ENCODE measurements at regions not wholly inside any gene's neighbourhood (a gene's known extent, or its start where the extent isn't known, plus 50 kb on each side); places are given as distances from the start of the nearest gene placed in this dataset.

DNA sequence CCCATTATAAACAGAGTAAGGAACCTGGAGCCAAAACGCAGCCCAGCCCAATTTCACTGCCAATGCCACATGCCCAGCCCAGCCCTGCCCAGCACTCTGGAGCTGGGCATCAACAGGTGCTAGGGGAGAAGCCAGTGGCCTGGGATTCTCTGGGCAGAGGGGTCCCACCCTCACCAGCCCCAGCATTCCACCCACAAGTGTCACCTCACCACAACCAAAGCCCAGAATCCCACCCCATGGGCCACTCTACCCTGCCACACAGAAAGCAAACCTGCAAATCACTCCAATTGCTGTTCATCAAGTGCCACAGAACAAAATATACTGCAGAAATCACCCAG is 102.5 kb upstream of the CDH5 start:
- Histone ChIP-seq H3K4me1 (peaks cover 2 to 42% (median 19%) of the 10 kb centered on the region in 9 donors), H3K4me3 (no peak overlapping the region), H3K27ac (no peak overlapping the region), H3K27me3 (peaks cover 0 to 7% (median 0%) of the 10 kb centered on the region in 7 donors), H3K9me3 (no peaks in the 10 kb centered on the region), H3K36me3 (no peaks in the 10 kb centered on the region)
- WGBS, 2 donors: 94 to 100% methylated on average over 1 of the region's 1 CpG
- TF ChIP-seq, protein P1, sequence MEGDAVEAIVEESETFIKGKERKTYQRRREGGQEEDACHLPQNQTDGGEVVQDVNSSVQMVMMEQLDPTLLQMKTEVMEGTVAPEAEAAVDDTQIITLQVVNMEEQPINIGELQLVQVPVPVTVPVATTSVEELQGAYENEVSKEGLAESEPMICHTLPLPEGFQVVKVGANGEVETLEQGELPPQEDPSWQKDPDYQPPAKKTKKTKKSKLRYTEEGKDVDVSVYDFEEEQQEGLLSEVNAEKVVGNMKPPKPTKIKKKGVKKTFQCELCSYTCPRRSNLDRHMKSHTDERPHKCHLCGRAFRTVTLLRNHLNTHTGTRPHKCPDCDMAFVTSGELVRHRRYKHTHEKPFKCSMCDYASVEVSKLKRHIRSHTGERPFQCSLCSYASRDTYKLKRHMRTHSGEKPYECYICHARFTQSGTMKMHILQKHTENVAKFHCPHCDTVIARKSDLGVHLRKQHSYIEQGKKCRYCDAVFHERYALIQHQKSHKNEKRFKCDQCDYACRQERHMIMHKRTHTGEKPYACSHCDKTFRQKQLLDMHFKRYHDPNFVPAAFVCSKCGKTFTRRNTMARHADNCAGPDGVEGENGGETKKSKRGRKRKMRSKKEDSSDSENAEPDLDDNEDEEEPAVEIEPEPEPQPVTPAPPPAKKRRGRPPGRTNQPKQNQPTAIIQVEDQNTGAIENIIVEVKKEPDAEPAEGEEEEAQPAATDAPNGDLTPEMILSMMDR (IDR thresholded peaks at IDR 0.05): no peak
- ATAC-seq (no peak), DNase-seq (no peak)
- intact Hi-C loops (cut with DNase I): loop anchor here in 1 of 10 donors (10.0 kb wide), 1 partner anchor 1139 kb away; the partner anchor contains the start of gene CDH11

DNA sequence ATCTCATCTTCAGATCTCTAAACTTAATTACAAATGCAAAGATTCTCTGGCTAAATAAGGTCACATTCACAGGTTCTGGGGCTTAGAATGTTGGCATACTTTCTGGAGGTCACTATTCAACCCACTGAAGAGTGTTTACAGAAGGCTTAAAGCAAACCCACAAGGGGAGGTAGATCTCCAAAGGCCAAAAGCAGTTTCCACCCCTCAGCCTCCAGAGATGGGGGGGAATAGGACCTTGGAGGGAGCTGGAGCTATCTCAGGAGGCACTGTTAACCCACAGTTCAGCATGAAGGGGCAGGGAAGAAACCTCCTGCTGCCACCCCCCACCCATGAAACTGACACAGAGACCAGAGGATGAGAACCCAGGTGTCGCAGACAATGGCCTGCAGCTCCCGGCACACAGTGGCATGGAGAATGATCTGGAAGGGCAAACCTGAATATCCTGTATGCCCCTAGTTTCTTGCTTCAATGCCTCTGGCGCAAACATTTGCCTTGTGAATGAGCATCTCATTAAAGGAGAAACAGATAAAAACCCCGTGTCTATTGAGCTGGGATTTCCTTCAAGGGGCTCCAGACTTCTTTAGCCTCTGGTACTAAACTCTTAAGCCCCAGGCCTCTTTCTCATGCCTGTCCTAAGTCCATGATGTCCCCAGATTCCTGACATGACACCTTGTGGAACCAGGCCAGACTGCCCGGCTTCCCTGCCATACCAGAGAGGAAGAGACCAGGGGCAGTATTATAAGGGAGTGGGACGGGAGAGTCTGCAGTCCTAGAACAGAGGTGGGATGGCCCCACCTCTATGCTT is 103.1 kb upstream of the CDH5 start:
- no peaks in the 10 kb centered on the region for H3K36me3 ChIP-seq
- H3K27me3 ChIP-seq: peaks cover 0 to 7% (median 0%) of the 10 kb centered on the region in 7 donors
- intact Hi-C loops (cut with DNase I): loop anchor here in 1 of 10 donors (10.0 kb wide), 1 partner anchor 1139 kb away; the partner anchor contains the start of gene CDH11
- H3K4me1 ChIP-seq: peaks cover 2 to 42% (median 19%) of the 10 kb centered on the region in 9 donors
- no peak for DNase-seq
- no peak overlapping the region for H3K27ac ChIP-seq
- TF ChIP-seq, protein P1 (IDR thresholded peaks at IDR 0.05): no peak
- no peak for ATAC-seq
- no peaks in the 10 kb centered on the region for H3K9me3 ChIP-seq
- H3K4me3 ChIP-seq: no peak overlapping the region
- WGBS, 2 donors: 96% methylated on average over 6 of the region's 6 CpGs

DNA sequence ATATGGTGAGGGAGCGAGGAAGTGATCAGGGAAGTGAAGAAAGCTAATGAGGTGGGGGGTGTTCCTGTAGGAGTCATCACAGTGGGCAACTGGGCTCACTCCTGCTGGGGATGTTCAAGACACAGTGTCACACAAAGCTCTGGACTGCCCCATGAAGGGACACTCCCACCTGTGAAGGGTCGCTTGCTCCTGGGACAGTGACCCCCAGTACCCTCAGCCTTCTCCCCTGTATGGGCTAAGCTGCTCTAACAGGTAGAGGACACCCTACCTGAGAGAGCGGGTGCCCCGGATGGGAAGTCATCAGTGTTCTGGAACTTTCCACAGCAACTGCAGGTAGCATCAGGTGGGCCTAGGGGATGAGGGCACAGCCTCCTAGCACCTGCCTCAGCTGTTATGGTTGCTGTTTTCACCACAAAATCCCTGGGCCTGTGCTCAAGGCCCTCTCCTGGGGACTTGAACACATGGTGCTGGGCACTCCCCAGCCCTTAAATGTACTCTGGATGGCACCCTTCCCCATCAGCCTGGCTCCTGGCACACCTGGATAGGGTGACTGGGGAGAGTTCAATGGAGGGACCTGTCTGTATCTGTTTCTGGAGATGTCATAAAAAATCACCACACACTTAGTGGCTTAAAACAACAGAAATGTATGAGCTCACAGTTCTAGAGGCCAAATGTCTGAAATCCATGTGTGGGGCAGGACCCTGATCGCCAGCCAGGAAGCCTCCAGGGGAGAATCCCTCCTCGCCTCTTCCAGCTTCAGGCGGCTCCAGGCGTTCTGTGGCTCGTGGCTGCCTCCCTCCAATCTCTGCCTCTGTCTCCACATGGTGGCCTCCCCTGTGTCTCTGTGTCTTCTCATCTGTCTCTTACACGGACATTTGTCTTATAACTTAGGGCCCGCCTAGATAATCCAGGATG is 104.0 kb upstream of the CDH5 start:
- H3K27me3 ChIP-seq: peaks cover 0 to 7% (median 0%) of the 10 kb centered on the region in 7 donors
- H3K27ac ChIP-seq: no peak overlapping the region
- TF ChIP-seq, protein P1 (IDR thresholded peaks at IDR 0.05): no peak
- no peak overlapping the region for H3K4me3 ChIP-seq
- intact Hi-C loops (cut with DNase I): loop anchor here in 1 of 10 donors (10.0 kb wide), 1 partner anchor 1138 kb away; the partner anchor contains the start of gene CDH11
- H3K9me3 ChIP-seq: no peaks in the 10 kb centered on the region
- WGBS, 2 donors: 87% methylated on average over 11 of the region's 11 CpGs
- no peaks in the 10 kb centered on the region for H3K36me3 ChIP-seq
- peaks cover 2 to 35% (median 19%) of the 10 kb centered on the region in 9 donors for H3K4me1 ChIP-seq
- DNase-seq (peak in 1 of 2 donors; percentile 39), ATAC-seq (peak in 3 of 8 donors; percentile 20 to 49 (median 40))

DNA sequence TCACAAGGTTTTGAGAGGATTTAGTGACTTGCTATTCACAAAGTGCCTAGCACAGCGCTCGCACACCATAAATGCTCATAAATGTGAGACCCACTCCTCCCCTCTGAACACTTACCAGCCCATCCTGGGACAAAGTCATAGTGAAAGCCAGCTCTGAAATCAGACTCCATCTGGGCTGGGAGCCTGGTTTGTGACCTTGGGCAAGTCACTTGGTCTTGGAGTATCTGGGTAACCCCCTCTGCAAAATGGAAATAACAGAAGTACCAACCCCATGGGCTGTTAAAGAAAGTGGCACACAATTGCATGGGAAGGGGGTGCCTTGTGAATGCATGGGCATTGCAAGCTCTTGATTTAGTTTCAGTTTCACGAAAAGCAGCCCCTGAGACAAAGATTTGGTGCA is 104.7 kb upstream of the CDH5 start:
- Histone ChIP-seq H3K4me1 (peaks cover 0 to 30% (median 14%) of the 10 kb centered on the region in 9 donors), H3K27me3 (peaks cover 0 to 5% (median 0%) of the 10 kb centered on the region in 7 donors), H3K9me3 (no peaks in the 10 kb centered on the region), H3K27ac (no peak overlapping the region), H3K36me3 (no peaks in the 10 kb centered on the region), H3K4me3 (no peak overlapping the region)
- DNase-seq: no peak
- 94 to 95% methylated on average over 3 of the region's 3 CpGs for WGBS, 2 donors
- TF ChIP-seq, protein P1 (IDR thresholded peaks at IDR 0.05): no peak
- ATAC-seq: no peak
- intact Hi-C loops (cut with DNase I): loop anchor here in 1 of 10 donors (10.0 kb wide), 1 partner anchor 1137 kb away; the partner anchor contains the start of gene CDH11
